ENCODE measurements at regions not wholly inside any gene's neighbourhood (a gene's known extent, or its start where the extent isn't known, plus 50 kb on each side); places are given as distances from the start of the nearest gene placed in this dataset.

DNA sequence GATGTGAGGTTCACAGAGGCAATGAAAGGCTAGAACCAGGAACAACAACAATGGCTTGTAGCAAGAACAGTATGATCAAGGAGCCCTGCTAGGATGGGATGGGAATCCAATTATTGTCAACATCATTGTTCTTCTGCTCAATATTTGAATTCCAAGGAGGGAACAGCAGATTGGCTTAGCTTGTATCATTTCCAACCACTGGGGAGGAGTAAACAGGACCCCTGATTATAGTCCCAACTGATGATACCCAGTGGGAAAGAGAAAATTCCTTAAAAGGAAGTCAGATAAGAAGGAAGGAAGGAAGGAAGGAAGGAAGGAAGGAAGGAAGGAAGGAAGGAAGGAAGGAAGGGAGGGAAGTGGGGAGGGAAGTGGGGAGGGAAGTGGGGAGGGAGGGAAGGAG is 69.5 kb upstream of the ZC3H12C start:
- no peak for TF ChIP-seq EZH2 (IDR thresholded peaks at IDR 0.05)
- TF ChIP-seq, protein P1, sequence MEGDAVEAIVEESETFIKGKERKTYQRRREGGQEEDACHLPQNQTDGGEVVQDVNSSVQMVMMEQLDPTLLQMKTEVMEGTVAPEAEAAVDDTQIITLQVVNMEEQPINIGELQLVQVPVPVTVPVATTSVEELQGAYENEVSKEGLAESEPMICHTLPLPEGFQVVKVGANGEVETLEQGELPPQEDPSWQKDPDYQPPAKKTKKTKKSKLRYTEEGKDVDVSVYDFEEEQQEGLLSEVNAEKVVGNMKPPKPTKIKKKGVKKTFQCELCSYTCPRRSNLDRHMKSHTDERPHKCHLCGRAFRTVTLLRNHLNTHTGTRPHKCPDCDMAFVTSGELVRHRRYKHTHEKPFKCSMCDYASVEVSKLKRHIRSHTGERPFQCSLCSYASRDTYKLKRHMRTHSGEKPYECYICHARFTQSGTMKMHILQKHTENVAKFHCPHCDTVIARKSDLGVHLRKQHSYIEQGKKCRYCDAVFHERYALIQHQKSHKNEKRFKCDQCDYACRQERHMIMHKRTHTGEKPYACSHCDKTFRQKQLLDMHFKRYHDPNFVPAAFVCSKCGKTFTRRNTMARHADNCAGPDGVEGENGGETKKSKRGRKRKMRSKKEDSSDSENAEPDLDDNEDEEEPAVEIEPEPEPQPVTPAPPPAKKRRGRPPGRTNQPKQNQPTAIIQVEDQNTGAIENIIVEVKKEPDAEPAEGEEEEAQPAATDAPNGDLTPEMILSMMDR (IDR thresholded peaks at IDR 0.05) = no peak
- no peak for TF ChIP-seq EZH2phosphoT487 (IDR thresholded peaks at IDR 0.05)
